Liver (tissue), 3 donors: ENCODE measurements at regions not wholly inside any gene's neighbourhood (a gene's known extent, or its start where the extent isn't known, plus 50 kb on each side); places are given as distances from the start of the nearest gene placed in this dataset.

ENCODE experiments used
- ATF3 ChIP-seq: IDR thresholded peaks from 2 replicates; pipeline ENCODE4 v1.6.1; 2016; ENCODE audit warnings: antibody characterized with exemption
- CTCF ChIP-seq: fragments of 150-350 bp; IDR thresholded peaks from 2 replicates; pipeline ENCODE4 v1.5.1; 2017; ENCODE audit warnings: improper control_type of control experiment, low read depth, low read length; ENCODE audit not compliant: missing input control
- EGR1 ChIP-seq, 2 donors: IDR thresholded peaks; 2 replicates each; pipeline ENCODE4 v1.6.1; 2016 to 2018; ENCODE audit warnings: antibody characterized with exemption in 2 of 2, low read depth in 2 of 2
- GABPA ChIP-seq, 2 donors: IDR thresholded peaks in 1 of 2; conservative IDR thresholded peaks in 1 of 2; 2 replicates each; pipeline ENCODE4 v1.6.1; 2016; ENCODE audit warnings: antibody characterized with exemption in 2 of 2, mild to moderate bottlenecking in 1 of 2, moderate library complexity in 1 of 2
- HNF4G ChIP-seq: IDR thresholded peaks from 2 replicates; pipeline ENCODE4 v1.6.1; 2016; ENCODE audit warnings: antibody characterized with exemption
- MAX ChIP-seq: IDR thresholded peaks from 2 replicates; pipeline ENCODE4 v1.6.1; 2016; ENCODE audit warnings: antibody characterized with exemption
- RAD21 ChIP-seq, 2 donors: IDR thresholded peaks; 2 replicates each; pipeline ENCODE4 v1.6.1; 2016; ENCODE audit warnings: antibody characterized with exemption in 2 of 2, mild to moderate bottlenecking in 2 of 2
- REST ChIP-seq: IDR thresholded peaks from 2 replicates; pipeline ENCODE4 v1.6.1; 2016; ENCODE audit warnings: antibody characterized with exemption, mild to moderate bottlenecking
- RXRA ChIP-seq, 2 donors: IDR thresholded peaks; 2 replicates each; pipeline ENCODE4 v1.6.1; 2017 to 2018; ENCODE audit warnings: antibody characterized with exemption in 2 of 2, mild to moderate bottlenecking in 1 of 2
- SP1 ChIP-seq: IDR thresholded peaks from 2 replicates; pipeline ENCODE4 v1.6.1; 2018; ENCODE audit warnings: antibody characterized with exemption, mild to moderate bottlenecking
- TAF1 ChIP-seq: conservative IDR thresholded peaks from 2 replicates; pipeline ENCODE4 v1.6.1; 2016; ENCODE audit warnings: antibody characterized with exemption, mild to moderate bottlenecking
- YY1 ChIP-seq: IDR thresholded peaks from 2 replicates; pipeline ENCODE4 v1.6.1; 2016; ENCODE audit warnings: antibody characterized with exemption, mild to moderate bottlenecking
- ZBTB33 ChIP-seq: IDR thresholded peaks from 2 replicates; pipeline ENCODE4 v1.6.1; 2016; ENCODE audit warnings: antibody characterized with exemption
- donor health status: healthy.
- donor health status: healthy.

- no peak for TF ChIP-seq CTCF
- no peak for TF ChIP-seq SP1
- TF ChIP-seq YY1, result no peak
- no peak for TF ChIP-seq ZBTB33
- no peak for TF ChIP-seq MAX
- TF ChIP-seq TAF1, result no peak
- no peak for TF ChIP-seq EGR1 (IDR thresholded peaks at IDR 0.05; ENCODE audit: low read depth in 2 of 2)
- no peak for TF ChIP-seq REST
- no peak for TF ChIP-seq RAD21 (IDR thresholded peaks at IDR 0.05)
- no peak for TF ChIP-seq HNF4G
- no peak for TF ChIP-seq ATF3
- TF ChIP-seq RXRA (IDR thresholded peaks at IDR 0.05), result no peak
- no peak for TF ChIP-seq GABPA (IDR thresholded peaks at IDR 0.05 in 1 of 2, conservative IDR thresholded peaks at IDR 0.05 in 1 of 2)
These were observed 216.9 kb upstream of the FSHR start for GRCh38 chr2:49371128-49371701.
